K562 (cell line): ENCODE measurements at regions not wholly inside any gene's neighbourhood (a gene's known extent, or its start where the extent isn't known, plus 50 kb on each side); places are given as distances from the start of the nearest gene placed in this dataset.

Source experiments
- ATF7 ChIP-seq: fragments of 450-650 bp; IDR thresholded peaks from 2 replicates; pipeline ENCODE4 v1.7.1; 2014; ENCODE audit warnings: mild to moderate bottlenecking, moderate library complexity
- CAMTA2 ChIP-seq: fragments of 250-450 bp; sonication (Bioruptor Pico); conservative IDR thresholded peaks from 2 replicates; pipeline ENCODE4 v1.5.1; 2022
- CHAMP1 ChIP-seq: fragments of 450-650 bp; IDR thresholded peaks from 2 replicates; pipeline ENCODE4 v1.6.1; 2016; ENCODE audit warnings: mild to moderate bottlenecking
- DMBX1 ChIP-seq: fragments of 250-450 bp; sonication (Bioruptor Pico); IDR thresholded peaks from 2 replicates; pipeline ENCODE4 v1.8.0; 2022; ENCODE audit warnings: inconsistent platforms, mild to moderate bottlenecking, moderate library complexity, borderline replicate concordance
- FOSL1 ChIP-seq: fragments of 200-800 bp; sonication (Bioruptor generic); conservative IDR thresholded peaks from 2 replicates; pipeline ENCODE4 v1.6.1; 2016; ENCODE audit warnings: missing genetic modification characterization, missing compliant biosample characterization
- GATAD2B ChIP-seq: fragments of 450-650 bp; IDR thresholded peaks from 2 replicates; pipeline ENCODE4 v1.6.1; 2017; ENCODE audit warnings: mild to moderate bottlenecking, borderline replicate concordance
- GTF2E2 ChIP-seq: fragments of 200-800 bp; sonication (Bioruptor generic); IDR thresholded peaks from 2 replicates; pipeline ENCODE4 v1.6.1; 2016; ENCODE audit warnings: missing genetic modification characterization, missing compliant biosample characterization
- HDAC1 ChIP-seq, 2 experiments: fragments of 450-650 bp; IDR thresholded peaks; 2 replicates each; pipeline ENCODE4 v1.6.1; 2016 to 2017; ENCODE audit warnings: inconsistent platforms in 1 of 2, mild to moderate bottlenecking in 1 of 2, moderate library complexity in 1 of 2
- MIER1 ChIP-seq: fragments of 450-650 bp; IDR thresholded peaks from 2 replicates; pipeline ENCODE4 v1.6.1; 2016; ENCODE audit warnings: antibody characterized with exemption, mild to moderate bottlenecking, low read depth
- NEUROD1 ChIP-seq: fragments of 150-350 bp; IDR thresholded peaks from 2 replicates; pipeline ENCODE4 v1.6.1; 2014; ENCODE audit warnings: borderline replicate concordance, low read length, low read depth; ENCODE audit not compliant: partially characterized antibody
- NR2C2 ChIP-seq, 2 experiments: fragments of 200-800 bp in 1 of 2; sonication (Bioruptor generic) in 1 of 2; sonication (generic) in 1 of 2; formaldehyde crosslinking in 1 of 2; IDR thresholded peaks; 2 replicates each; pipeline versions ENCODE4 v1.6.1 to v1.8.0; 2016 to 2022; ENCODE audit warnings: mild to moderate bottlenecking in 1 of 2, missing compliant biosample characterization in 1 of 2, missing genetic modification characterization in 1 of 2, missing genetic modification reagents in 1 of 2
- NR3C1 ChIP-seq: sonication (generic); formaldehyde crosslinking; IDR thresholded peaks from 2 replicates; pipeline ENCODE4 v1.8.1; 2022; ENCODE audit warnings: missing genetic modification reagents
- PCBP2 ChIP-seq: fragments of 200-400 bp; formaldehyde crosslinking; IDR thresholded peaks from 2 replicates; pipeline ENCODE4 v1.6.1; 2018; ENCODE audit warnings: low read length, low read depth, mild to moderate bottlenecking, moderate library complexity; ENCODE audit not compliant: poor library complexity, severe bottlenecking
- RAD21 ChIP-seq, 2 experiments: fragments of 250-450 bp in 1 of 2; fragments of 450-650 bp in 1 of 2; sonication (Bioruptor Pico) in 1 of 2; formaldehyde crosslinking in 1 of 2; IDR thresholded peaks in 1 of 2; conservative IDR thresholded peaks in 1 of 2; 2 replicates each; pipeline versions ENCODE4 v1.4.0 to v1.8.0; 2020 to 2022; ENCODE audit warnings: mild to moderate bottlenecking in 2 of 2, moderate library complexity in 1 of 2
- SLC30A9 ChIP-seq: fragments of 250-450 bp; sonication (Bioruptor Pico); IDR thresholded peaks from 2 replicates; pipeline ENCODE4 v1.8.0; 2022; ENCODE audit warnings: mild to moderate bottlenecking, moderate library complexity
- SMARCB1 ChIP-seq: IDR thresholded peaks from 2 replicates; pipeline ENCODE4 v1.6.1; 2011; ENCODE audit warnings: improper control_type of control experiment, low read depth; ENCODE audit not compliant: insufficient read length
- XRCC5 ChIP-seq: fragments of 200-400 bp; formaldehyde crosslinking; IDR thresholded peaks from 2 replicates; pipeline ENCODE4 v1.6.1; 2017; ENCODE audit warnings: low read depth, mild to moderate bottlenecking, low read length
- ZKSCAN3 ChIP-seq: fragments of 250-450 bp; sonication (Bioruptor Pico); IDR thresholded peaks from 2 replicates; pipeline ENCODE4 v1.4.0; 2020
- ZNF143 ChIP-seq: sonication (generic); formaldehyde crosslinking; IDR thresholded peaks from 2 replicates; pipeline ENCODE4 v1.9.0; 2022; ENCODE audit warnings: mild to moderate bottlenecking, missing genetic modification reagents
- ZNF239 ChIP-seq: fragments of 250-450 bp; sonication (Bioruptor Pico); IDR thresholded peaks from 2 replicates; pipeline ENCODE4 v1.4.0; 2020; ENCODE audit warnings: mild to moderate bottlenecking
- ZNF24 ChIP-seq: fragments of 450-650 bp; IDR thresholded peaks from 2 replicates; pipeline ENCODE4 v1.6.1; 2016
- ZNF695 ChIP-seq: fragments of 450-650 bp; formaldehyde crosslinking; IDR thresholded peaks from 2 replicates; pipeline ENCODE4 v1.4.0; 2020; ENCODE audit warnings: mild to moderate bottlenecking, moderate library complexity
- TF ChIP-seq, protein P1 (sequence below): fragments of 450-650 bp; IDR thresholded peaks from 2 replicates; pipeline ENCODE4 v1.6.1; 2018; ENCODE audit not compliant: partially characterized antibody

- peak; percentile 70 for TF ChIP-seq XRCC5
- TF ChIP-seq ATF7 = peak; percentile 68
- peak; percentile 90 for TF ChIP-seq NEUROD1
- peak; percentile 20 to 21; a peak in 1 of 4 replicates for TF ChIP-seq RAD21 (CRISPR knock-in tag; conservative IDR thresholded peaks at IDR 0.05 in 1 of 2, IDR thresholded peaks at IDR 0.05 in 1 of 2)
- no peak for TF ChIP-seq PCBP2
- peak; percentile 59; the same call in 1 of the 2 replicates for TF ChIP-seq ZNF239
- no peak for TF ChIP-seq NR2C2 (CRISPR knock-in tag; IDR thresholded peaks at IDR 0.05)
- TF ChIP-seq NR2C2 (tag; IDR thresholded peaks at IDR 0.05) = peak; percentile 83
- TF ChIP-seq MIER1 = peak; percentile 43; the same call in 1 of the 2 replicates
- TF ChIP-seq DMBX1 (CRISPR knock-in tag) = no peak
- TF ChIP-seq ZKSCAN3 (CRISPR knock-in tag) = no peak
- peak; percentile 88 for TF ChIP-seq GATAD2B
- TF ChIP-seq ZNF695 (CRISPR knock-in tag) = no peak
- no peak for TF ChIP-seq CAMTA2 (CRISPR knock-in tag)
- TF ChIP-seq GTF2E2 = no peak
- TF ChIP-seq, protein P1, sequence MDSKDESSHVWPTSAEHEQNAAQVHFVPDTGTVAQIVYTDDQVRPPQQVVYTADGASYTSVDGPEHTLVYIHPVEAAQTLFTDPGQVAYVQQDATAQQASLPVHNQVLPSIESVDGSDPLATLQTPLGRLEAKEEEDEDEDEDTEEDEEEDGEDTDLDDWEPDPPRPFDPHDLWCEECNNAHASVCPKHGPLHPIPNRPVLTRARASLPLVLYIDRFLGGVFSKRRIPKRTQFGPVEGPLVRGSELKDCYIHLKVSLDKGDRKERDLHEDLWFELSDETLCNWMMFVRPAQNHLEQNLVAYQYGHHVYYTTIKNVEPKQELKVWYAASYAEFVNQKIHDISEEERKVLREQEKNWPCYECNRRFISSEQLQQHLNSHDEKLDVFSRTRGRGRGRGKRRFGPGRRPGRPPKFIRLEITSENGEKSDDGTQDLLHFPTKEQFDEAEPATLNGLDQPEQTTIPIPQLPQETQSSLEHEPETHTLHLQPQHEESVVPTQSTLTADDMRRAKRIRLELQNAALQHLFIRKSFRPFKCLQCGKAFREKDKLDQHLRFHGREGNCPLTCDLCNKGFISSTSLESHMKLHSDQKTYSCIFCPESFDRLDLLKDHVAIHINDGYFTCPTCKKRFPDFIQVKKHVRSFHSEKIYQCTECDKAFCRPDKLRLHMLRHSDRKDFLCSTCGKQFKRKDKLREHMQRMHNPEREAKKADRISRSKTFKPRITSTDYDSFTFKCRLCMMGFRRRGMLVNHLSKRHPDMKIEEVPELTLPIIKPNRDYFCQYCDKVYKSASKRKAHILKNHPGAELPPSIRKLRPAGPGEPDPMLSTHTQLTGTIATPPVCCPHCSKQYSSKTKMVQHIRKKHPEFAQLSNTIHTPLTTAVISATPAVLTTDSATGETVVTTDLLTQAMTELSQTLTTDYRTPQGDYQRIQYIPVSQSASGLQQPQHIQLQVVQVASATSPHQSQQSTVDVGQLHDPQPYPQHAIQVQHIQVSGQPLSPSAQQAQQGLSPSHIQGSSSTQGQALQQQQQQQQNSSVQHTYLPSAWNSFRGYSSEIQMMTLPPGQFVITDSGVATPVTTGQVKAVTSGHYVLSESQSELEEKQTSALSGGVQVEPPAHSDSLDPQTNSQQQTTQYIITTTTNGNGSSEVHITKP = peak; percentile 87
- no peak for TF ChIP-seq ZNF143
- TF ChIP-seq CHAMP1 = 0 out of 2 replicates have a peak, but pooled peaks have one; percentile 76
- TF ChIP-seq ZNF24 = no peak
- no peak for TF ChIP-seq SLC30A9 (CRISPR knock-in tag)
- TF ChIP-seq SMARCB1 = peak; percentile 89
- TF ChIP-seq NR3C1 (CRISPR knock-in tag) = no peak
- peak; percentile 73 for TF ChIP-seq FOSL1 (tag)
- TF ChIP-seq HDAC1 (IDR thresholded peaks at IDR 0.05) = peak; percentile 49 to 67; a peak in 1 of 4 replicates
Measured at GRCh38 chr7:140242057-140243031, 65.6 kb upstream of the KDM7A start (continued).
